HL-60 (cell line): ENCODE measurements at regions not wholly inside any gene's neighbourhood (a gene's known extent, or its start where the extent isn't known, plus 50 kb on each side); places are given as distances from the start of the nearest gene placed in this dataset.

Experiments
- DNase-seq, 2 experiments: peaks; one replicate each; pipeline ENCODE4 v3.0.0-alpha.2; 2010 to 2020; ENCODE audit warnings: low read depth in 1 of 2, low spot score in 1 of 2
- H3K27ac ChIP-seq: fragments of 250-450 bp; sonication (Bioruptor Pico); replicated peaks from 2 replicates; pipeline ENCODE4 v1.5.1; 2020; ENCODE audit warnings: mild to moderate bottlenecking, moderate library complexity
- H3K27me3 ChIP-seq: fragments of 250-450 bp; sonication (Bioruptor Pico); 2 replicates; pipeline ENCODE4 v1.5.1; 2021; ENCODE audit warnings: mild to moderate bottlenecking, moderate library complexity; ENCODE audit not compliant: insufficient read depth, poor library complexity, severe bottlenecking
- H3K4me3 ChIP-seq: replicated peaks from 2 replicates; pipeline ENCODE4 v1.5.1; 2011; ENCODE audit warnings: mild to moderate bottlenecking, control low read depth, low read length; ENCODE audit not compliant: insufficient read depth
- CTCF ChIP-seq: IDR thresholded peaks from one replicate; pipeline ENCODE4 v1.5.1; 2011; ENCODE audit warnings: low read length, control low read depth, inconsistent platforms; ENCODE audit not compliant: insufficient read depth
- GABPA ChIP-seq: IDR thresholded peaks from 2 replicates; pipeline ENCODE4 v1.6.1; 2012; ENCODE audit warnings: low read depth
- POLR2AphosphoS5 ChIP-seq: IDR thresholded peaks from 2 replicates; pipeline ENCODE4 v1.6.1; 2012; ENCODE audit warnings: low read depth
- REST ChIP-seq: IDR thresholded peaks from 2 replicates; pipeline ENCODE4 v1.6.1; 2012; ENCODE audit warnings: low read depth; ENCODE audit not compliant: insufficient replicate concordance
- SPI1 ChIP-seq: IDR thresholded peaks from 2 replicates; pipeline ENCODE4 v1.6.1; 2012; ENCODE audit warnings: low read depth, mild to moderate bottlenecking, borderline replicate concordance

GRCh38 chr4:98210281-98210680, 50.9 kb upstream of the RAP1GDS1 start:
- Histone ChIP-seq H3K4me3 (no peak overlapping the region), H3K27ac (no peak overlapping the region), H3K27me3 (no peaks in the 10 kb centered on the region)
- DNase-seq: no peak
- TF ChIP-seq POLR2AphosphoS5: no peak
- no peak for TF ChIP-seq GABPA
- TF ChIP-seq CTCF: no peak
- no peak for TF ChIP-seq SPI1
- TF ChIP-seq REST: no peak

- Histone ChIP-seq H3K4me3 (no peak overlapping the region), H3K27me3 (no peaks in the 10 kb centered on the region), H3K27ac (no peak overlapping the region)
- DNase-seq: no peak
- TF ChIP-seq REST (no peak), SPI1 (no peak), CTCF (no peak), POLR2AphosphoS5 (no peak), GABPA (no peak)
Measured at GRCh38 chr4:98209111-98209510, 52.1 kb upstream of the RAP1GDS1 start.

GRCh38 chr4:98204236-98204553, 57.0 kb upstream of the RAP1GDS1 start:
- H3K4me3 ChIP-seq: no peak overlapping the region
- TF ChIP-seq REST (no peak), SPI1 (no peak), POLR2AphosphoS5 (no peak), CTCF (no peak), GABPA (no peak)
- H3K27me3 ChIP-seq: no peaks in the 10 kb centered on the region
- DNase-seq: no peak
- H3K27ac ChIP-seq: peak overlapping the region; percentile 62
